Stomach (tissue), 4 donors: ENCODE measurements at regions not wholly inside any gene's neighbourhood (a gene's known extent, or its start where the extent isn't known, plus 50 kb on each side); places are given as distances from the start of the nearest gene placed in this dataset.

Experiments
- POLR2A ChIP-seq, 4 donors: fragments of 450-650 bp; IDR thresholded peaks; one replicate each; pipeline ENCODE4 v1.6.1; 2016; ENCODE audit warnings: antibody characterized with exemption in 4 of 4, control low read depth in 2 of 4, mild to moderate bottlenecking in 1 of 4, moderate library complexity in 1 of 4
- POLR2AphosphoS5 ChIP-seq, 3 donors: sonication (generic); formaldehyde crosslinking; IDR thresholded peaks; one replicate each; pipeline ENCODE4 v1.6.1; 2016; ENCODE audit warnings: antibody characterized with exemption in 3 of 3
- TF ChIP-seq, protein P1 (sequence below), 7 experiments: fragments of 450-650 bp in 4 of 7; fragments of 200-600 bp in 3 of 7; sonication (generic) in 3 of 7; IDR thresholded peaks; one replicate each; pipeline ENCODE4 v1.5.1; 2016 to 2019; ENCODE audit warnings: antibody characterized with exemption in 7 of 7, control low read depth in 2 of 7, mild to moderate bottlenecking in 1 of 7

DNA sequence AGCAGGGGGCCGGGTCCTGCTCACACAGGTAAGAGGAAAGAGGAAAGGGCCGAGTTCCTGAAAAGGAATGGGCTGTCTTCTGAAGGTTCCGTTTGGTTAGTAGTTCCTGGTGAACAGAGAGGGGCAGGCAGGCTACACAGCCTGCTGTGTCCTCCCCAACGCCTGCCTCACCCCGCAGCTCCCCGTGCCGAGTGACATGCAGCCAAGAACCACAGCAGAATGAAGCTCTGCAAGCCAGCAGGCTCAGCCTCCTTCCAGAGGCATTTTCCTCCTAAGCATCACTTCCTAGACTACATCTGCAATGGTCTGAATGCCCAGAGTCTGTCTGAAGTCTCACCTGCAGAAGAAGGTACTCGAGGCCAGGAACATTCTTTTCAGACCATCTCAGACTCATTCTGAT, 202.4 kb upstream of the TCERG1L start:
- TF ChIP-seq, protein P1, sequence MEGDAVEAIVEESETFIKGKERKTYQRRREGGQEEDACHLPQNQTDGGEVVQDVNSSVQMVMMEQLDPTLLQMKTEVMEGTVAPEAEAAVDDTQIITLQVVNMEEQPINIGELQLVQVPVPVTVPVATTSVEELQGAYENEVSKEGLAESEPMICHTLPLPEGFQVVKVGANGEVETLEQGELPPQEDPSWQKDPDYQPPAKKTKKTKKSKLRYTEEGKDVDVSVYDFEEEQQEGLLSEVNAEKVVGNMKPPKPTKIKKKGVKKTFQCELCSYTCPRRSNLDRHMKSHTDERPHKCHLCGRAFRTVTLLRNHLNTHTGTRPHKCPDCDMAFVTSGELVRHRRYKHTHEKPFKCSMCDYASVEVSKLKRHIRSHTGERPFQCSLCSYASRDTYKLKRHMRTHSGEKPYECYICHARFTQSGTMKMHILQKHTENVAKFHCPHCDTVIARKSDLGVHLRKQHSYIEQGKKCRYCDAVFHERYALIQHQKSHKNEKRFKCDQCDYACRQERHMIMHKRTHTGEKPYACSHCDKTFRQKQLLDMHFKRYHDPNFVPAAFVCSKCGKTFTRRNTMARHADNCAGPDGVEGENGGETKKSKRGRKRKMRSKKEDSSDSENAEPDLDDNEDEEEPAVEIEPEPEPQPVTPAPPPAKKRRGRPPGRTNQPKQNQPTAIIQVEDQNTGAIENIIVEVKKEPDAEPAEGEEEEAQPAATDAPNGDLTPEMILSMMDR (IDR thresholded peaks at IDR 0.05): no peak
- TF ChIP-seq POLR2AphosphoS5 (IDR thresholded peaks at IDR 0.05) (no peak), POLR2A (IDR thresholded peaks at IDR 0.05) (no peak)
